Panc1 (cell line): ENCODE measurements at regions not wholly inside any gene's neighbourhood (a gene's known extent, or its start where the extent isn't known, plus 50 kb on each side); places are given as distances from the start of the nearest gene placed in this dataset.

Experiments
- ATAC-seq: fragments of 200-7000 bp; cut with Tn5 transposase; 2 replicates; pipeline ENCODE4 v1.9.1; 2020; ENCODE audit warnings: mild to moderate bottlenecking, moderate library complexity
- BruUV-seq: library from RNA; stranded (reverse); fragments of 400-500 nt; replicated peaks from 2 replicates; lab custom pipeline; 2021; lab: Mats Ljungman, UMichigan
- CTCF ChIA-PET: fragments of 300-600 bp; sonication (Branson Sonifier 250); formaldehyde crosslinking; loops from one replicate; lab custom pipeline; 2022; ENCODE audit warnings: antibody characterized with exemption; lab: Charles Lee
- POLR2A ChIA-PET: fragments of 300-600 bp; sonication (Branson Sonifier 250); formaldehyde crosslinking; loops from one replicate; lab custom pipeline; 2022; ENCODE audit warnings: antibody characterized with exemption; lab: Charles Lee
- DNase-seq: peaks from one replicate; pipeline ENCODE4 v3.0.0-alpha.2; 2010; ENCODE audit warnings: low read depth, low spot score
- H3K27ac ChIP-seq: 2 replicates; pipeline ENCODE4 v1.5.1; 2011; ENCODE audit warnings: mild to moderate bottlenecking, low read length, inconsistent platforms
- H3K27me3 ChIP-seq: fragments of 200-500 bp; sonication (Bioruptor generic); 2 replicates; pipeline ENCODE4 v1.6.0; 2014; ENCODE audit warnings: low read length, inconsistent platforms; ENCODE audit not compliant: control insufficient read depth, insufficient read depth
- H3K36me3 ChIP-seq: fragments of 200-500 bp; sonication (Bioruptor generic); 2 replicates; pipeline ENCODE4 v1.5.1; 2014; ENCODE audit warnings: inconsistent platforms, mild to moderate bottlenecking, low read length, moderate library complexity; ENCODE audit not compliant: control insufficient read depth, insufficient read depth
- H3K4me1 ChIP-seq: 2 replicates; pipeline ENCODE4 v1.5.1; 2011; ENCODE audit warnings: inconsistent platforms, mild to moderate bottlenecking, low read length, moderate library complexity; ENCODE audit not compliant: control insufficient read depth, insufficient read depth
- H3K4me3 ChIP-seq, 2 experiments: 2 replicates each; pipeline ENCODE4 v1.5.1; 2011 to 2012; ENCODE audit warnings: low read depth in 2 of 2, low read length in 2 of 2, mild to moderate bottlenecking in 2 of 2, inconsistent platforms in 1 of 2, moderate library complexity in 1 of 2
- H3K9me3 ChIP-seq: fragments of 200-500 bp; sonication (Bioruptor generic); 2 replicates; pipeline ENCODE4 v1.5.1; 2014; ENCODE audit warnings: low read depth, mild to moderate bottlenecking, inconsistent platforms, low read length, moderate library complexity; ENCODE audit not compliant: control insufficient read depth, insufficient read depth
- POLR2AphosphoS5 ChIP-seq: IDR thresholded peaks from 2 replicates; pipeline ENCODE4 v1.6.1; 2012; ENCODE audit warnings: mild to moderate bottlenecking, low read depth, low read length, moderate library complexity
- SIN3A ChIP-seq: IDR thresholded peaks from 2 replicates; pipeline ENCODE4 v1.6.1; 2012; ENCODE audit warnings: low read depth, mild to moderate bottlenecking, low read length, moderate library complexity, borderline replicate concordance; ENCODE audit not compliant: insufficient read depth
- TCF7L2 ChIP-seq: IDR thresholded peaks from 2 replicates; pipeline ENCODE4 v1.6.1; 2011; ENCODE audit warnings: mild to moderate bottlenecking, low read depth, low read length, inconsistent platforms
- in situ Hi-C: cut with HindIII; loops from 2 replicates; pipeline ENCODE4 v1.10.0; 2016; ENCODE audit warnings: low sequenced_read_pairs, low pct_unique_long_range_greater_than_20kb
- intact Hi-C: fragments of 100-400 bp; cut with micrococcal nuclease; formaldehyde crosslinking; loops from one replicate; pipeline ENCODE4 v1.10.0; 2022; ENCODE audit not compliant: unreplicated experiment
- TF ChIP-seq, protein P1 (sequence below): fragments of 450-650 bp; IDR thresholded peaks from 2 replicates; pipeline ENCODE4 v1.5.1; 2017; ENCODE audit warnings: mild to moderate bottlenecking
- TF ChIP-seq, protein P2 (sequence below), 2 experiments: IDR thresholded peaks; 2 replicates each; pipeline ENCODE4 v1.6.1; 2011 to 2012; ENCODE audit warnings: low read depth in 2 of 2, control low read depth in 1 of 2, low read length in 1 of 2, mild to moderate bottlenecking in 1 of 2, moderate library complexity in 1 of 2; ENCODE audit not compliant: insufficient read depth in 1 of 2

DNA sequence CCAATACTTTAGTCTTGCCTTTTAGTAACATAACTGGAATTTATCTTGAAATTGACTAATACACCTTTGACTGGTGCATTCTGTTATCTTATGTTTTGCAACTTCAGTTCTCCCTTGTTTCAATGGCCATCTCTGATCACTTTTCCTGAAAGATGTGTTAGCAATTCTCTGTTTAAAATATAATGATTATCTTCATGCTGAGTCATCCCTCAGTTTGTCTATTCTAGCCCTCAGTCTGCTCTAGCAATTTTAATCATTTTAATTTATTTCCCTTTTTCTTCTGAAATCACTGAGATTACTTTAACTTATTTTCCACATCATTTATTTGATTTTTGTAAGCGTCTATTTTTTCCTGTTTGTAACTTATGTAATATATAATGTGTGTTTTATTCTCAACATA, 221.9 kb upstream of the PDGFD start:
- BruUV-seq, result no TSS peak
- Histone ChIP-seq H3K4me1 (no peaks in the 10 kb centered on the region), H3K9me3 (peaks cover 6% of the 10 kb centered on the region; the same call in 1 of the 2 replicates), H3K27me3 (no peaks in the 10 kb centered on the region), H3K36me3 (no peaks in the 10 kb centered on the region), H3K27ac (no peak overlapping the region), H3K4me3 (no peak overlapping the region)
- POLR2A ChIA-PET, result no interaction called here
- ATAC-seq (no peak), DNase-seq (no peak)
- CTCF ChIA-PET, result no interaction called here
- in situ Hi-C loops, result no loop called here
- intact Hi-C loops, result no loop called here
- TF ChIP-seq SIN3A, result no peak
- no peak for TF ChIP-seq TCF7L2
- TF ChIP-seq, protein P1, sequence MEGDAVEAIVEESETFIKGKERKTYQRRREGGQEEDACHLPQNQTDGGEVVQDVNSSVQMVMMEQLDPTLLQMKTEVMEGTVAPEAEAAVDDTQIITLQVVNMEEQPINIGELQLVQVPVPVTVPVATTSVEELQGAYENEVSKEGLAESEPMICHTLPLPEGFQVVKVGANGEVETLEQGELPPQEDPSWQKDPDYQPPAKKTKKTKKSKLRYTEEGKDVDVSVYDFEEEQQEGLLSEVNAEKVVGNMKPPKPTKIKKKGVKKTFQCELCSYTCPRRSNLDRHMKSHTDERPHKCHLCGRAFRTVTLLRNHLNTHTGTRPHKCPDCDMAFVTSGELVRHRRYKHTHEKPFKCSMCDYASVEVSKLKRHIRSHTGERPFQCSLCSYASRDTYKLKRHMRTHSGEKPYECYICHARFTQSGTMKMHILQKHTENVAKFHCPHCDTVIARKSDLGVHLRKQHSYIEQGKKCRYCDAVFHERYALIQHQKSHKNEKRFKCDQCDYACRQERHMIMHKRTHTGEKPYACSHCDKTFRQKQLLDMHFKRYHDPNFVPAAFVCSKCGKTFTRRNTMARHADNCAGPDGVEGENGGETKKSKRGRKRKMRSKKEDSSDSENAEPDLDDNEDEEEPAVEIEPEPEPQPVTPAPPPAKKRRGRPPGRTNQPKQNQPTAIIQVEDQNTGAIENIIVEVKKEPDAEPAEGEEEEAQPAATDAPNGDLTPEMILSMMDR, result no peak
- TF ChIP-seq POLR2AphosphoS5, result no peak
- TF ChIP-seq, protein P2, sequence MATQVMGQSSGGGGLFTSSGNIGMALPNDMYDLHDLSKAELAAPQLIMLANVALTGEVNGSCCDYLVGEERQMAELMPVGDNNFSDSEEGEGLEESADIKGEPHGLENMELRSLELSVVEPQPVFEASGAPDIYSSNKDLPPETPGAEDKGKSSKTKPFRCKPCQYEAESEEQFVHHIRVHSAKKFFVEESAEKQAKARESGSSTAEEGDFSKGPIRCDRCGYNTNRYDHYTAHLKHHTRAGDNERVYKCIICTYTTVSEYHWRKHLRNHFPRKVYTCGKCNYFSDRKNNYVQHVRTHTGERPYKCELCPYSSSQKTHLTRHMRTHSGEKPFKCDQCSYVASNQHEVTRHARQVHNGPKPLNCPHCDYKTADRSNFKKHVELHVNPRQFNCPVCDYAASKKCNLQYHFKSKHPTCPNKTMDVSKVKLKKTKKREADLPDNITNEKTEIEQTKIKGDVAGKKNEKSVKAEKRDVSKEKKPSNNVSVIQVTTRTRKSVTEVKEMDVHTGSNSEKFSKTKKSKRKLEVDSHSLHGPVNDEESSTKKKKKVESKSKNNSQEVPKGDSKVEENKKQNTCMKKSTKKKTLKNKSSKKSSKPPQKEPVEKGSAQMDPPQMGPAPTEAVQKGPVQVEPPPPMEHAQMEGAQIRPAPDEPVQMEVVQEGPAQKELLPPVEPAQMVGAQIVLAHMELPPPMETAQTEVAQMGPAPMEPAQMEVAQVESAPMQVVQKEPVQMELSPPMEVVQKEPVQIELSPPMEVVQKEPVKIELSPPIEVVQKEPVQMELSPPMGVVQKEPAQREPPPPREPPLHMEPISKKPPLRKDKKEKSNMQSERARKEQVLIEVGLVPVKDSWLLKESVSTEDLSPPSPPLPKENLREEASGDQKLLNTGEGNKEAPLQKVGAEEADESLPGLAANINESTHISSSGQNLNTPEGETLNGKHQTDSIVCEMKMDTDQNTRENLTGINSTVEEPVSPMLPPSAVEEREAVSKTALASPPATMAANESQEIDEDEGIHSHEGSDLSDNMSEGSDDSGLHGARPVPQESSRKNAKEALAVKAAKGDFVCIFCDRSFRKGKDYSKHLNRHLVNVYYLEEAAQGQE (IDR thresholded peaks at IDR 0.05; ENCODE audit: insufficient read depth in 1 of 2, low read depth in 2 of 2, low read length in 1 of 2), result no peak

DNA sequence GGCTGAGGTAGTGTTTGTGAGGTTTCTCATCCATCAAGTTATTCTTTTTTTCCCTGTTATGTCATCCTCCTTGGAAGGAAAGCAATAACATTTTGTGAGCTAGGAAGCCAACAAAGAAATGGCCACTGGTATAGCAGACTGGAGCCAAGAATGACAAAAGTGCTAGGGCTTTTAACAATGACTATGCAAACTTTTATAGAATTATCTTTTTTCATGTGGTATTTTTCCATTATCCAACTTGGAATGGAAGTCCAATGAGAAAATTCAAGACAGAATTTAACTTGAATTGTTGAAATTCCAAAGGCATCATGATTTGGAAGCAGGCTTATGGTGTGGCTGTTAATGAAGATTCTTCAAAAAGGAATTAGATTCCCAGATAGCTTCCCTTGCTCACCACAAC, 216.4 kb upstream of the PDGFD start:
- H3K27me3 ChIP-seq, result no peaks in the 10 kb centered on the region
- no TSS peak for BruUV-seq
- no peak for ATAC-seq
- no peak overlapping the region for H3K27ac ChIP-seq
- H3K9me3 ChIP-seq, result peaks cover 5% of the 10 kb centered on the region; the same call in 1 of the 2 replicates
- no peaks in the 10 kb centered on the region for H3K4me1 ChIP-seq
- CTCF ChIA-PET, result no interaction called here
- no peak for DNase-seq
- no peak overlapping the region for H3K4me3 ChIP-seq
- intact Hi-C loops (no loop called here), in situ Hi-C loops (no loop called here)
- TF ChIP-seq, protein P2 (IDR thresholded peaks at IDR 0.05; ENCODE audit: insufficient read depth in 1 of 2, low read depth in 2 of 2, low read length in 1 of 2), result no peak
- TF ChIP-seq SIN3A, result no peak
- no peak for TF ChIP-seq TCF7L2
- TF ChIP-seq, protein P1, result no peak
- TF ChIP-seq POLR2AphosphoS5, result no peak
- H3K36me3 ChIP-seq, result no peaks in the 10 kb centered on the region
- POLR2A ChIA-PET, result no interaction called here
